ENCODE measurements at regions not wholly inside any gene's neighbourhood (a gene's known extent, or its start where the extent isn't known, plus 50 kb on each side); places are given as distances from the start of the nearest gene placed in this dataset.

GRCh38 chr13:106744516-106744915 is 176.6 kb upstream of the ARGLU1 start:
- DNase-seq, result no peak

GRCh38 chr13:106738186-106738678 is 170.3 kb upstream of the ARGLU1 start:
- no peak for DNase-seq

- no peak for DNase-seq
Measured at GRCh38 chr13:106736941-106737340, 169.0 kb upstream of the ARGLU1 start.

GRCh38 chr13:106734198-106734597 is 166.3 kb upstream of the ARGLU1 start:
- DNase-seq, result no peak

- no peak for DNase-seq
Measured at GRCh38 chr13:106723036-106723435, 155.1 kb upstream of the ARGLU1 start.

- no peak for DNase-seq
Measured at GRCh38 chr13:106722620-106723019, 154.7 kb upstream of the ARGLU1 start.

GRCh38 chr13:106721599-106721998 is 153.7 kb upstream of the ARGLU1 start:
- DNase-seq, result no peak

- DNase-seq, result no peak
Measured at GRCh38 chr13:106714271-106714982, 146.5 kb upstream of the ARGLU1 start.

- DNase-seq, result no peak
Measured at GRCh38 chr13:106712381-106712780, 144.4 kb upstream of the ARGLU1 start.

- DNase-seq, result no peak
Measured at GRCh38 chr13:106710266-106710665, 142.3 kb upstream of the ARGLU1 start.

- DNase-seq, result no peak
Measured at GRCh38 chr13:106709522-106709921, 141.6 kb upstream of the ARGLU1 start.

- peak; percentile 23 for DNase-seq
Measured at GRCh38 chr13:106702505-106702904, 134.6 kb upstream of the ARGLU1 start.

GRCh38 chr13:106701771-106702341 is 133.9 kb upstream of the ARGLU1 start:
- peak; percentile 17 for DNase-seq

- DNase-seq, result no peak
Measured at GRCh38 chr13:106700439-106700838, 132.5 kb upstream of the ARGLU1 start.

- no peak for DNase-seq
Measured at GRCh38 chr13:106700007-106700406, 132.1 kb upstream of the ARGLU1 start.

GRCh38 chr13:106699311-106699710 is 131.4 kb upstream of the ARGLU1 start:
- DNase-seq, result no peak

GRCh38 chr13:106696719-106697118 is 128.8 kb upstream of the ARGLU1 start:
- DNase-seq, result no peak

GRCh38 chr13:106696140-106696539 is 128.2 kb upstream of the ARGLU1 start:
- no peak for DNase-seq

- DNase-seq, result no peak
Measured at GRCh38 chr13:106695139-106695538, 127.2 kb upstream of the ARGLU1 start.

- no peak for DNase-seq
Measured at GRCh38 chr13:106691861-106692260, 123.9 kb upstream of the ARGLU1 start.

- no peak for DNase-seq
Measured at GRCh38 chr13:106691341-106691740, 123.4 kb upstream of the ARGLU1 start.

- no peak for DNase-seq
Measured at GRCh38 chr13:106690779-106691178, 122.8 kb upstream of the ARGLU1 start.

- no peak for DNase-seq
Measured at GRCh38 chr13:106689906-106690305, 122.0 kb upstream of the ARGLU1 start.

- DNase-seq, result no peak
Measured at GRCh38 chr13:106688940-106689339, 121.0 kb upstream of the ARGLU1 start.

GRCh38 chr13:106686163-106686562 is 118.2 kb upstream of the ARGLU1 start:
- DNase-seq, result no peak

Measured in retina (tissue), 1 donor.